ENCODE measurements at regions not wholly inside any gene's neighbourhood (a gene's known extent, or its start where the extent isn't known, plus 50 kb on each side); places are given as distances from the start of the nearest gene placed in this dataset.

GRCh38 chr11:114977651-114978050 lies 299.3 kb downstream of the NXPE2 start:
- Histone ChIP-seq H3K4me3 (no peak overlapping the region), H3K27ac (no peak overlapping the region)
- no peak for DNase-seq (ENCODE audit: low spot score)
- no peak for TF ChIP-seq CTCF (IDR thresholded peaks at IDR 0.05)

DNA sequence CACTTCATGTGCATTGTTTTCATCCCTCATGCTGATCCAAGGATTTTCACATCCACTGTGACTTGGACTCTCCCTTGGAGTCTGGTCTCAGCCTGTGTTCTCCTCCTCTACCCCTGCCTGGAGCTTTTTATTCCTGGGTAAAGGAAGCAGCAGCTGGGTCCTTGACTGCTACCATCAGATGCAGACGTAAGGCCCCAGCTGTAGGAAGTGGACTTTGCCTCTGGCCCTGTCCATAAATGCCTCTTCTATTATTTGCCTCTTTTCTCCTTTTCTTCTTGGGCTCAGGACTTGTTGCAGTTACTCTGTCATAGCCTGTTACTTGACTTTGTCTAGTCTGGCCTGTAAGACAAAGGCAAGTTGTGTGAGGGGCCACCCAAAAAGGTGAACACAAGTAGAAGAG lies 303.8 kb downstream of the NXPE2 start:
- no peak for DNase-seq (ENCODE audit: low spot score)
- no peak for TF ChIP-seq CTCF (IDR thresholded peaks at IDR 0.05)
- no peak overlapping the region for H3K27ac ChIP-seq
- H3K4me3 ChIP-seq, result no peak overlapping the region

GRCh38 chr11:114984611-114985163 lies 306.4 kb downstream of the NXPE2 start:
- no peak overlapping the region for H3K27ac ChIP-seq
- no peak overlapping the region for H3K4me3 ChIP-seq
- TF ChIP-seq CTCF (IDR thresholded peaks at IDR 0.05), result no peak
- DNase-seq (ENCODE audit: low spot score), result no peak

- no peak for TF ChIP-seq CTCF (IDR thresholded peaks at IDR 0.05)
- H3K4me3 ChIP-seq, result no peak overlapping the region
- DNase-seq (ENCODE audit: low spot score), result no peak
- no peak overlapping the region for H3K27ac ChIP-seq
These were observed 308.0 kb downstream of the NXPE2 start for GRCh38 chr11:114986365-114986764.

- no peak for DNase-seq (ENCODE audit: low spot score)
- H3K4me3 ChIP-seq, result no peak overlapping the region
- H3K27ac ChIP-seq, result no peak overlapping the region
- TF ChIP-seq CTCF (IDR thresholded peaks at IDR 0.05), result no peak
These were observed 308.9 kb downstream of the NXPE2 start for GRCh38 chr11:114987186-114987760.

DNA sequence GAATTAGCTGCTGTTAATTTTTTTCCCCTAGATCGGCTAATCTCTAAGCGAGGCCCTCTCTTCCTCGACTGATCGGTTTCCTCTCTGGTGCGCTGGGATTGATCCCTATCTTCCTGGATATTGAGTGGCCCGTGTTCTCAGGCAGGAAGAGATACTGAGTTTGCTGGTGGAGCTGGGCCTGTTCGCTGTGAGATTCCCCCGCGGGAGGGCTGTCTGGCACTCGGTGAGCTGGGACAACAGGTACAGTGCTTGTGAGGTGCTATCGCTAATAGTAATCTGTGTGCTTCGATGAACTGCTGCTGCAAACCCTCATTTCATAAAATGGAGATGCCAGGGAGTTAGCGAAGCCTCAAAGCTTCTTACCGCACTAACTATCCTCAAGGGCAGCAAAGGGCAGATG lies 310.3 kb downstream of the NXPE2 start:
- Histone ChIP-seq H3K4me3 (no peak overlapping the region), H3K27ac (no peak overlapping the region)
- TF ChIP-seq CTCF (IDR thresholded peaks at IDR 0.05), result no peak
- no peak for DNase-seq (ENCODE audit: low spot score)

- no peak overlapping the region for H3K27ac ChIP-seq
- H3K4me3 ChIP-seq, result no peak overlapping the region
- no peak for DNase-seq (ENCODE audit: low spot score)
- no peak for TF ChIP-seq CTCF (IDR thresholded peaks at IDR 0.05)
These were observed 311.2 kb downstream of the NXPE2 start for GRCh38 chr11:114989536-114989935.
